SKM-1 treated with dmso at 0.1 percent for 144 hours (cell line): ENCODE measurements at regions not wholly inside any gene's neighbourhood (a gene's known extent, or its start where the extent isn't known, plus 50 kb on each side); places are given as distances from the start of the nearest gene placed in this dataset.

Experiments
- DNase-seq: peaks from one replicate; lab custom pipeline; 2025; ENCODE audit not compliant: unreplicated experiment; lab: John Stamatoyannopoulos, UW

GRCh38 chr9:7988644-7989280, 189.2 kb upstream of the DMAC1 start:
- no peak for DNase-seq

DNA sequence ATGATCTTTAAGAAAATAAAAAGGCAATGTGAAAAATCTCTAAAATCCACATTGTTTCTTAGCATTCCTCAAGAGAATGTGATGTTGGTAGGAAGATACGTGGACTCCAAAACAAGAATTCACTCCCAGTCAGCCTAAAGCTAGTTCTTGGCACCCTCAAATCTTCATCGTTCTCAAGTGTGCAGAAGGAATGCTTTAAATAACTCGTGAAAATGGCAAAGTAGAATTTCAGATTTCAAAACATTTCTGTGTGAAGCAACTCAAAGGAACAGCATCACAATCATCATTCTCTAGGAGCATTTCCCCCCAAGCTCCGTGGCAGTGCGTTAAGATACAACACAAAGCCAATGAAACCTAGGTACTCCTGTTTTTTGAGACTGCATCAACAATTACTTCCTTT, 185.1 kb upstream of the DMAC1 start:
- no peak for DNase-seq

GRCh38 chr9:7984203-7984602, 184.6 kb upstream of the DMAC1 start:
- DNase-seq: no peak

DNA sequence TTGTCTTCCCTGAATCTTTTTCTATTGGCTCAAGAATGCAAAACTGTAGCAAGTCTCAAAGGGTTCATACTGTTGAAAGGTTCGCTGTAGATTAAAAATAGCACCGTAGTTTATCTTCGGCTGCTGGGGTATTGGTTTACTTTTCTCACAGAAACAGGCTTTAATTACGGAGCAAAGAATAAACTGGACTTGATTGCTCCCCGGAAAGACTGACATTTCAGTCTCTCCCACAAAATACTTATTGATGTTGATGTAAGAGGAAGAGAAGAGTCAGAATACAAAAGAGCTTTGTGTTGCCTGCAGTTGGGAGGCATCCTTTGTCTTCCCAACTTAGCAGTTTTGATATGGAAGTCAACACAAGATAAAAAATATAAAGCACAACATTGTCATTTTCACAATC, 183.9 kb upstream of the DMAC1 start:
- no peak for DNase-seq

DNA sequence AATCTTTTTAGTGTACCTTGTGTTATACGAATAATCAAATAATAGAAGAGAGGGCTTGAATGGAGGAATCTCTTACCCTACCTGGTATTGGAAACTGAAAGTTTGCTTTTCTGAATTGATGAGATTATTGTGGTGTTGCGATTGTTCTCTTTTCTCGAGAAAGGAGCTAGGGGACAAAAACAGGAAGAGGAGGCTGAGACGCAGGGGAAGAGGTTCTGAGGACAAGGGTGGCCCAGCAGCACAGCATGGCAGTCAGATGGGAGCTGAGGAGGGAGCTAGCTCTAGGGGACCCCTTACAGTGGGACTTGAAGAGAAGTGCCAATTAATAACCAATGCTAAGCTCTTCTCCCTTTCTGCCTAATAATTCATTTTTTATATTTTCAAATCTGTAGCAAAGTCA, 183.3 kb upstream of the DMAC1 start:
- peak; percentile 16 for DNase-seq

DNA sequence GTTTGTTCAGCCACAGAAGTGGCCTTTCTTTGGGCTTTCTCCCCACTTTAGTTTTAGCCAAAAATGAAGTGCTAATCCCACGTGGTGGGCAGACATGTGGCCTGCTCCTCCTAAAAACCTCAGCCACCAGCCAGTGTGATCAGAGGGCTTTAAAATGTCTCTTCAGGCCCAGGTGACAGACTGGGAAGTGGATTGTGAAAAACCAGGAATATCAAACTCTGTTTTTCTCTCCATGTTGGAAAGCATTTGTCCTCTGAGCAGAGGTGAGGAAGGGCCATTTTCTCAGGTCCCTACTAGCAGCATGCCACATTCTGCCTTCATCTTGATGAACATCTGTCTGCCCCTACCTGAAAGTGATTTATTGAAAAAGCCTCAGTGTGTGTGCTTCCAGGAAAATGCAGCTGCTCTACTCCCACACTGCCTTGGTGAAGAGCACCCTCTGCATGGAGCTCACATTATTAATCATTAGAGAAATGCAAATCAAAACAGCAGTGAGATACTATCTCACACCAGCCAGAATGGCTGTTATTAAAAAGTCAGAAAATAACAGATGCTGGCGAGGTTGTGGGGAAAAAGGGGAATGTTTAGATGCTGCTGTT, 181.2 kb upstream of the DMAC1 start:
- DNase-seq: no peak

GRCh38 chr9:7980041-7980440, 180.5 kb upstream of the DMAC1 start:
- no peak for DNase-seq

DNA sequence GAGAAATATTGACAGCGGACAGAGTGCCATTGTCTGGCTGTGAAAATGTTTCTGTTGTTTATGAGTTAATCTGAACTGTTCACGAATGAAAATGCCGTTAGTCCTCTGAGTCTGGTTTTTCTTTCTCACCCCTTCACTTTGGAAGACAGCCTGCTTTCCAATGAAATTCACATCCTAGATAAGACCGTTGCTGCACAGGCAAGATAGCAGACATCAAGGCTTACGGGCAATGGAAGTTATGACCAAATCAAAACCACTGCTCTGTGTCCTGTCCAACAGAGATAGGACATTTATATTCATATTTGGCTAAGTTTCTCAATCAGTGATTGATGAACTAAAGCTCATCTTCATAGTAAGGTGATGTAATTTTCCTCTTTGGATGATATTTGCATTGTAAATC, 180.0 kb upstream of the DMAC1 start:
- DNase-seq: no peak

- no peak for DNase-seq
These were observed 178.0 kb upstream of the DMAC1 start for GRCh38 chr9:7977586-7977985.

GRCh38 chr9:7976856-7977255, 177.3 kb upstream of the DMAC1 start:
- DNase-seq: peak; percentile 54

- DNase-seq: peak; percentile 98
These were observed 176.7 kb upstream of the DMAC1 start for GRCh38 chr9:7976167-7976755.

GRCh38 chr9:7975336-7975735, 175.8 kb upstream of the DMAC1 start:
- no peak for DNase-seq

DNA sequence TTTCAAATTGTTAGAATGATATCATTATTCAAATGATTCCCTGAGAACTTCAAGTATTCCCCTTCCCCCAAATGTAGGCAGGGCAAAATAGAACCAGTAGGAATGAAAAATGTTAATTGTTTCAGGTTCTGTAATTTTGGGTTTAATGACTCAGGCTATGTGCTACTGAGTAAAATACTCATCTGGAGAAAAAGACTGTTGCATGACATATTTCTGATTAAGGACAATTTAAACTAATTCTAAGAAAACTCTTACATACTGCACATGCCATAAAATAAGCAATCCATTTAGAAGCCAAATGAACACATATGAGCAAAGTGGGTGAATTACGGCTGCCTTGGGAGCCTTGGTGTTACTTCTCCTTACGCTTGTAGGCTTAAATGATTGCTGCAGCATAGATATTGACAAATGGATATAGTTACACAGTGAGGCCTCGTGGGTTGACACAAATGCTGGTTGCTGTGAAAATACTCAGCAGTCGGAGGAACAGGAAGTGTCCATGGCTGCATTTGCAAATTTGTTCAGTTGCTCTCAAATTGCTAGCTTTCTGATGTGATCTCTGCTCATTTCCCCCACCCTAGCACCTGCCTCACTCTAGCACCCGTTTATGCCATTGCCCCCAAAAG, 174.9 kb upstream of the DMAC1 start:
- peak; percentile 79 for DNase-seq

DNA sequence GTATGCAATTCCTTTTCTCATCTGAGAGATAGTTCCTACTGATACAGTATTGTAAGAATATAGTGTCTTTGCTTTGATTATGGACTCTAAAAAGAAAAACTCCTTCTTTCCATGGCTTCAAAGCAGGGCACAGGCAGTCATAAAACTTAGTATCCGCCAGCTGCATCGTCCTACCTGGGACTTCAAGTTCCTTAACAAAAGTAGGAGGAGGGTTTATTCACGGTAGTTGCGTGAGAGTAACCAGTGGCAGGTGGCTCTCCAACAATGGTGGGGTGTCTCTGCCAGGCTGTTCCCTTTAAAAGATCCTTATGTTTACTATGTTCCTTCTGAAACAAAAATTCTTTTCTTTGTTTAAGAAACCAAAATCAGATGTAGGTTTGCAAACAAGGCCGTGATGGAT, 173.5 kb upstream of the DMAC1 start:
- DNase-seq: no peak

- peak; percentile 11 for DNase-seq
These were observed 171.2 kb upstream of the DMAC1 start for GRCh38 chr9:7970681-7971330.

GRCh38 chr9:7968687-7969086, 169.1 kb upstream of the DMAC1 start:
- no peak for DNase-seq

DNA sequence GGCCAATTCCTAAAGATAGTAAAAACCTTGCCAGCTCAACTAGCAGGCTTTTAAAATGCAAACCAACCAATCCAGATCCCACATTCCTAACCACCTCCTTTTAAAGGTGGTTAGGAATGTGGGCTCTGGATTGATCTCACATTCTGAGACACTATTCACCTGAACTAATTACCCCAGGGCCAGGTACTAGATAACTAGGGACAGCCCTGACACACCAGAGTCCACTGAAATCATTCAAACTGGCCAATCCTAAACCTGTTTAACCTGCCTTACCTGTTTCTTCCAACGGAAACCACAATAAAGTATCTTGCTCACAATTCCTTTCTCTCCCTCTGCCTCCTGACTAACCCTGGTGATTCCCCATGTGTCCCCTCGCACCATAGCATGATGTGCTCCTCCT, 168.3 kb upstream of the DMAC1 start:
- no peak for DNase-seq

DNA sequence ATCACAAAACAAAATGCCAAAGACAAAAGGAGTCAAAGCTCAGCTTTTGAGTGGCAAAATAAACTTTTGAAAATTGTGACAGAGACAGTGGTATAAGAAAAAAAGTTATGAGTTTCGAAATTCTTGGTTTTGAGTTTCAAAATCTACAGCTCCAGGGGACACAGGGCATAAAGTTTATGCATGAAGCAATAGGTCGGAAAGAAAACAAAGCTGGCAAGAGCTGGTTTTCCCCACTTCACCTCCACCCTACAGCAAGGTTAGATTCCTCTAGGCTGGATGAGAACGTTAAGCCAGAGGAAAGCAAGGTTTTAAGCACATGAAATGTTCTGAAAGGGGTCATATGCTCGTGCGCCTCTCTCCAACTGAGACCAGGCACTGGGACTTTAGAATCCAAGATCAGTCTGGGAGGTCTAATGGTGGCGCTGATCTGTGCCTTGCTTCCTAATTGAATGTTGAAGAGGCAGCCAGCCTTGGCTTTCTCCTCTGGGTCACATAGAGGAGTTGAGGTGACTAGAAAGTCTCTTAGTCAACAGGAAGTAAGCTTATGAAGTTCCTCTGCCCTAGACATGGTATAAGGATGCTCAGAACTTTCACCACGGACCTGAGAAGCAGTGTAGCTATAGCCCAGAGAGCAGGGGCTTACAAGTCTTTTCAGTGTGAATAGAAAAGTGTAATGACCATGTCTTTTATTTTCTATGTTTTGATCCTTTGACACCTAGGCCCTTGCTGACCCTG, 167.7 kb upstream of the DMAC1 start:
- DNase-seq: peak; percentile 79

GRCh38 chr9:7965063-7965462, 165.5 kb upstream of the DMAC1 start:
- DNase-seq: no peak

- DNase-seq: no peak
These were observed 163.4 kb upstream of the DMAC1 start for GRCh38 chr9:7963026-7963425.

GRCh38 chr9:7961076-7961475, 161.5 kb upstream of the DMAC1 start:
- DNase-seq: no peak
